Neural cell (in vitro differentiated cells): ENCODE measurements at regions not wholly inside any gene's neighbourhood (a gene's known extent, or its start where the extent isn't known, plus 50 kb on each side); places are given as distances from the start of the nearest gene placed in this dataset.

Experiments used
- H2AFZ ChIP-seq: fragments of 200-600, 300-800 bp; sonication (generic), shearing (Covaris generic); 2 replicates; pipeline ENCODE4 v1.6.0; 2014; ENCODE audit warnings: low read depth, mild to moderate bottlenecking, antibody characterized with exemption, low read length, moderate library complexity
- H3F3A ChIP-seq: fragments of 200-600 bp; shearing (Covaris generic); 2 replicates; pipeline ENCODE4 v1.6.1; 2016; ENCODE audit warnings: mild to moderate bottlenecking, moderate library complexity, mixed read lengths, antibody characterized with exemption, low read length; ENCODE audit not compliant: insufficient read depth, poor library complexity, severe bottlenecking
- H3K27ac ChIP-seq: fragments of 200-600, 300-800 bp; sonication (generic), shearing (Covaris generic); 2 replicates; pipeline ENCODE4 v1.5.1; 2014; ENCODE audit warnings: mild to moderate bottlenecking, low read length, moderate library complexity
- H3K27me3 ChIP-seq: fragments of 300-800, 200-600 bp; sonication (generic), shearing (Covaris generic); 2 replicates; pipeline ENCODE4 v1.6.0; 2014; ENCODE audit warnings: mild to moderate bottlenecking, low read depth, low read length, moderate library complexity; ENCODE audit not compliant: insufficient read depth
- H3K36me3 ChIP-seq: fragments of 300-800, 200-600 bp; sonication (generic), shearing (Covaris generic); 2 replicates; pipeline ENCODE4 v1.5.1; 2014; ENCODE audit warnings: mild to moderate bottlenecking, antibody characterized with exemption, low read length, moderate library complexity; ENCODE audit not compliant: insufficient read depth
- H3K4me2 ChIP-seq: fragments of 300-800, 200-600 bp; sonication (generic), shearing (Covaris generic); 2 replicates; pipeline ENCODE4 v1.6.0; 2014; ENCODE audit warnings: mild to moderate bottlenecking, low read length
- H3K4me3 ChIP-seq: fragments of 300-800, 200-600 bp; sonication (generic), shearing (Covaris generic); 2 replicates; pipeline ENCODE4 v1.5.1; 2014; ENCODE audit warnings: mild to moderate bottlenecking, low read length, moderate library complexity
- H3K79me2 ChIP-seq: fragments of 200-600 bp; shearing (Covaris generic); replicated peaks from 2 replicates; pipeline ENCODE4 v1.6.0; 2014; ENCODE audit warnings: mild to moderate bottlenecking, low read length, moderate library complexity; ENCODE audit not compliant: insufficient read depth
- H3K9ac ChIP-seq: fragments of 300-800, 200-600 bp; sonication (generic), shearing (Covaris generic); 2 replicates; pipeline ENCODE4 v1.6.1; 2016; ENCODE audit warnings: mild to moderate bottlenecking, low read length, mixed read lengths
- H3K9me2 ChIP-seq: fragments of 200-600 bp; shearing (Covaris generic); 2 replicates; pipeline ENCODE4 v1.6.1; 2016; ENCODE audit warnings: mild to moderate bottlenecking, low read length, mixed read lengths; ENCODE audit not compliant: insufficient read depth
- H3K9me3 ChIP-seq: fragments of 200-600, 300-800 bp; sonication (generic), shearing (Covaris generic); 2 replicates; pipeline ENCODE4 v1.6.1; 2016; ENCODE audit warnings: mild to moderate bottlenecking, mixed run types, low read length, moderate library complexity, mixed read lengths
- H4K20me1 ChIP-seq: fragments of 200-600 bp; shearing (Covaris generic); 2 replicates; pipeline ENCODE4 v1.6.1; 2016; ENCODE audit warnings: mild to moderate bottlenecking, mixed run types; ENCODE audit not compliant: insufficient read depth
- CTCF ChIP-seq: fragments of 450-650 bp; IDR thresholded peaks from 2 replicates; pipeline ENCODE4 v1.5.1; 2014; ENCODE audit warnings: antibody characterized with exemption, mild to moderate bottlenecking, moderate library complexity; ENCODE audit not compliant: poor library complexity, severe bottlenecking
- EP300 ChIP-seq: fragments of 450-650 bp; conservative IDR thresholded peaks from 2 replicates; pipeline ENCODE4 v1.6.1; 2014; ENCODE audit warnings: antibody characterized with exemption, mild to moderate bottlenecking, moderate library complexity; ENCODE audit not compliant: poor library complexity, severe bottlenecking
- EZH2 ChIP-seq: fragments of 200-600, 300-800 bp; shearing (Covaris generic), sonication (generic); IDR thresholded peaks from 2 replicates; pipeline ENCODE4 v1.6.1; 2014; ENCODE audit warnings: antibody characterized with exemption, low read length, borderline replicate concordance, mild to moderate bottlenecking; ENCODE audit not compliant: insufficient read depth, poor library complexity, severe bottlenecking
- MXI1 ChIP-seq: fragments of 450-650 bp; conservative IDR thresholded peaks from 2 replicates; pipeline ENCODE4 v1.6.1; 2014; ENCODE audit warnings: antibody characterized with exemption, mild to moderate bottlenecking; ENCODE audit not compliant: poor library complexity, severe bottlenecking
- POLR2AphosphoS5 ChIP-seq: IDR thresholded peaks from 2 replicates; pipeline ENCODE4 v1.6.1; 2012
- RAD21 ChIP-seq: fragments of 450-650 bp; conservative IDR thresholded peaks from 2 replicates; pipeline ENCODE4 v1.6.1; 2014; ENCODE audit warnings: antibody characterized with exemption, mild to moderate bottlenecking, moderate library complexity
- REST ChIP-seq: IDR thresholded peaks from 2 replicates; pipeline ENCODE4 v1.6.1; 2012; ENCODE audit warnings: borderline replicate concordance
- SMC3 ChIP-seq: fragments of 450-650 bp; conservative IDR thresholded peaks from 2 replicates; pipeline ENCODE4 v1.6.1; 2014; ENCODE audit warnings: antibody characterized with exemption, mild to moderate bottlenecking, moderate library complexity; ENCODE audit not compliant: poor library complexity
- TAF1 ChIP-seq: IDR thresholded peaks from 2 replicates; pipeline ENCODE4 v1.6.1; 2012; ENCODE audit warnings: low read depth

GRCh38 chr2:188227713-188228112 lies 64.0 kb upstream of the GULP1 start:
- H3K4me3 ChIP-seq: no peak overlapping the region
- TF ChIP-seq MXI1: no peak
- no peak for TF ChIP-seq REST
- TF ChIP-seq CTCF: no peak
- TF ChIP-seq RAD21: no peak
- TF ChIP-seq SMC3: no peak
- no peaks in the 10 kb centered on the region for H3F3A ChIP-seq
- no peaks in the 10 kb centered on the region for H3K27me3 ChIP-seq
- no peaks in the 10 kb centered on the region for H3K9me3 ChIP-seq
- H3K4me2 ChIP-seq: no peak overlapping the region
- H3K79me2 ChIP-seq: no peaks in the 10 kb centered on the region
- no peaks in the 10 kb centered on the region for H4K20me1 ChIP-seq
- H3K36me3 ChIP-seq: no peaks in the 10 kb centered on the region
- no peaks in the 10 kb centered on the region for H3K9me2 ChIP-seq
- no peak overlapping the region for H3K27ac ChIP-seq
- H3K9ac ChIP-seq: no peak overlapping the region
- H2AFZ ChIP-seq: no peak overlapping the region

- H3K4me2 ChIP-seq: no peak overlapping the region
- no peaks in the 10 kb centered on the region for H3K9me3 ChIP-seq
- no peak overlapping the region for H3K4me3 ChIP-seq
- no peak overlapping the region for H3K9ac ChIP-seq
- TF ChIP-seq EP300 (no peak), REST (no peak), POLR2AphosphoS5 (no peak), SMC3 (no peak), TAF1 (no peak), MXI1 (no peak), RAD21 (no peak), EZH2 (no peak), CTCF (no peak)
- H2AFZ ChIP-seq: no peak overlapping the region
- H3K79me2 ChIP-seq: no peaks in the 10 kb centered on the region
- H3K27ac ChIP-seq: no peak overlapping the region
- H4K20me1 ChIP-seq: no peaks in the 10 kb centered on the region
- H3F3A ChIP-seq: no peaks in the 10 kb centered on the region
- H3K9me2 ChIP-seq: no peaks in the 10 kb centered on the region
- no peaks in the 10 kb centered on the region for H3K36me3 ChIP-seq
- H3K27me3 ChIP-seq: no peaks in the 10 kb centered on the region
Measured at GRCh38 chr2:188235364-188235763, 56.3 kb upstream of the GULP1 start.
